ENCODE measurements at regions not wholly inside any gene's neighbourhood (a gene's known extent, or its start where the extent isn't known, plus 50 kb on each side); places are given as distances from the start of the nearest gene placed in this dataset.

DNA sequence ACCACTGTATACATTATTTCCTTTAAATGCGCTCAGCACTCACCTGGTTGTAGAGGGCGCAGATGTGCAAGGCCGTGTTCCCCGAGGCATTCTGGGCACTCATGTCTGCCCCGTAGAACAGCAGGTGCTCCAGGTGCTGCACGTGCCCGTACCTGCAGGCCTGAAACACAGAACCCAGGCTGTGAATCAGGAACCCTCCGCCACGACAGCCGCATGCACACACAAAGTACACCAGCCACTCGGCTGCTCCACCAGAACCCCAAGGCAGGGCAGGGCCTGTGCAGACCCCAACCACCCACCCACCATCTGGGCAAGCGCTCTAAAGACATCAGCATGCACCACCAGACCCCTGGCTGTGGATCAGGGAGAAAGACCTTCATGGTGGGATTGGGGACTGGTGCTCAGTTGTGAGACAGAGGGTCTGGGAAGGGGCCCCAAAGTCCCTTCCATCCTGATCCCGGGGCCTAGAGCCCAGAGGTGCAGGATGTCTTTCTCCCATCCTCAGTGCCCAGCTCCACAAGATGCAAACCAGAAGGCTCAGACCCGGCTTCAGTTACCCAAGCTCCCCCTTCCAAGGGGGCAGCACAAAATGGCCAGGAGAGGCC, 177.2 kb downstream of the SHANK2 start (continued):
- TF ChIP-seq, protein P1, sequence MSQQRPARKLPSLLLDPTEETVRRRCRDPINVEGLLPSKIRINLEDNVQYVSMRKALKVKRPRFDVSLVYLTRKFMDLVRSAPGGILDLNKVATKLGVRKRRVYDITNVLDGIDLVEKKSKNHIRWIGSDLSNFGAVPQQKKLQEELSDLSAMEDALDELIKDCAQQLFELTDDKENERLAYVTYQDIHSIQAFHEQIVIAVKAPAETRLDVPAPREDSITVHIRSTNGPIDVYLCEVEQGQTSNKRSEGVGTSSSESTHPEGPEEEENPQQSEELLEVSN (IDR thresholded peaks at IDR 0.05), result no peak
- TF ChIP-seq CTBP2 (IDR thresholded peaks at IDR 0.05; ENCODE audit: borderline replicate concordance, insufficient read depth, insufficient read length, low read length), result no peak
- no peak for TF ChIP-seq CREB1 (IDR thresholded peaks at IDR 0.05)
- no peak for TF ChIP-seq PHF8 (conservative IDR thresholded peaks at IDR 0.05; ENCODE audit: low read depth, low read length)
- TF ChIP-seq SRF (IDR thresholded peaks at IDR 0.05; ENCODE audit: low read depth, low read length), result no peak
- TF ChIP-seq ATF3 (IDR thresholded peaks at IDR 0.05; ENCODE audit: insufficient read depth, low read depth, low read length), result no peak
- no peak for TF ChIP-seq KDM1A (IDR thresholded peaks at IDR 0.05; ENCODE audit: borderline replicate concordance, low read length)
- no peak for TF ChIP-seq SP1 (IDR thresholded peaks at IDR 0.05; ENCODE audit: low read depth, low read length)

Measured in H1 (cell line).